Activated T-helper 1 cell treated with Interleukin-2 at 50 U/mL for 16 hours (primary cell): ENCODE measurements at regions not wholly inside any gene's neighbourhood (a gene's known extent, or its start where the extent isn't known, plus 50 kb on each side); places are given as distances from the start of the nearest gene placed in this dataset.

Experiments
- DNase-seq: peaks from one replicate; pipeline ENCODE4 v3.0.0-alpha.2; 2020; ENCODE audit warnings: low read depth

GRCh38 chr20:60845146-60845545 lies 406.9 kb upstream of the CDH4 start:
- DNase-seq: no peak

- DNase-seq: no peak
Measured at GRCh38 chr20:60851826-60852704, 400.0 kb upstream of the CDH4 start.

GRCh38 chr20:60857708-60858107 lies 394.4 kb upstream of the CDH4 start:
- DNase-seq: no peak

GRCh38 chr20:60862601-60863000 lies 389.5 kb upstream of the CDH4 start:
- no peak for DNase-seq

- no peak for DNase-seq
Measured at GRCh38 chr20:60863548-60863947, 388.5 kb upstream of the CDH4 start.

GRCh38 chr20:60867589-60867988 lies 384.5 kb upstream of the CDH4 start:
- DNase-seq: no peak

- DNase-seq: no peak
Measured at GRCh38 chr20:60868316-60868891, 383.7 kb upstream of the CDH4 start.

GRCh38 chr20:60869087-60869486 lies 383.0 kb upstream of the CDH4 start:
- DNase-seq: no peak

- no peak for DNase-seq
Measured at GRCh38 chr20:60869625-60870024, 382.4 kb upstream of the CDH4 start.

- DNase-seq: no peak
Measured at GRCh38 chr20:60870040-60870439, 382.0 kb upstream of the CDH4 start.

GRCh38 chr20:60872224-60872623 lies 379.8 kb upstream of the CDH4 start:
- DNase-seq: no peak

- no peak for DNase-seq
Measured at GRCh38 chr20:60877071-60877857, 374.8 kb upstream of the CDH4 start.

GRCh38 chr20:60882836-60883235 lies 369.2 kb upstream of the CDH4 start:
- DNase-seq: no peak

GRCh38 chr20:60883496-60883895 lies 368.6 kb upstream of the CDH4 start:
- DNase-seq: no peak

GRCh38 chr20:60884277-60884676 lies 367.8 kb upstream of the CDH4 start:
- DNase-seq: no peak

- DNase-seq: no peak
Measured at GRCh38 chr20:60888771-60889170, 363.3 kb upstream of the CDH4 start.

GRCh38 chr20:60892095-60892813 lies 359.8 kb upstream of the CDH4 start:
- DNase-seq: no peak

- no peak for DNase-seq
Measured at GRCh38 chr20:60894091-60894490, 358.0 kb upstream of the CDH4 start.

GRCh38 chr20:60895363-60896079 lies 356.5 kb upstream of the CDH4 start:
- DNase-seq: no peak

- DNase-seq: no peak
Measured at GRCh38 chr20:60897976-60898375, 354.1 kb upstream of the CDH4 start.

- no peak for DNase-seq
Measured at GRCh38 chr20:60899320-60899719, 352.7 kb upstream of the CDH4 start.

- no peak for DNase-seq
Measured at GRCh38 chr20:60900618-60901017, 351.4 kb upstream of the CDH4 start.
